ENCODE measurements at regions not wholly inside any gene's neighbourhood (a gene's known extent, or its start where the extent isn't known, plus 50 kb on each side); places are given as distances from the start of the nearest gene placed in this dataset.
A peak's percentile ranks its signal among the peaks of the same experiment; 100 is the strongest.

DNA sequence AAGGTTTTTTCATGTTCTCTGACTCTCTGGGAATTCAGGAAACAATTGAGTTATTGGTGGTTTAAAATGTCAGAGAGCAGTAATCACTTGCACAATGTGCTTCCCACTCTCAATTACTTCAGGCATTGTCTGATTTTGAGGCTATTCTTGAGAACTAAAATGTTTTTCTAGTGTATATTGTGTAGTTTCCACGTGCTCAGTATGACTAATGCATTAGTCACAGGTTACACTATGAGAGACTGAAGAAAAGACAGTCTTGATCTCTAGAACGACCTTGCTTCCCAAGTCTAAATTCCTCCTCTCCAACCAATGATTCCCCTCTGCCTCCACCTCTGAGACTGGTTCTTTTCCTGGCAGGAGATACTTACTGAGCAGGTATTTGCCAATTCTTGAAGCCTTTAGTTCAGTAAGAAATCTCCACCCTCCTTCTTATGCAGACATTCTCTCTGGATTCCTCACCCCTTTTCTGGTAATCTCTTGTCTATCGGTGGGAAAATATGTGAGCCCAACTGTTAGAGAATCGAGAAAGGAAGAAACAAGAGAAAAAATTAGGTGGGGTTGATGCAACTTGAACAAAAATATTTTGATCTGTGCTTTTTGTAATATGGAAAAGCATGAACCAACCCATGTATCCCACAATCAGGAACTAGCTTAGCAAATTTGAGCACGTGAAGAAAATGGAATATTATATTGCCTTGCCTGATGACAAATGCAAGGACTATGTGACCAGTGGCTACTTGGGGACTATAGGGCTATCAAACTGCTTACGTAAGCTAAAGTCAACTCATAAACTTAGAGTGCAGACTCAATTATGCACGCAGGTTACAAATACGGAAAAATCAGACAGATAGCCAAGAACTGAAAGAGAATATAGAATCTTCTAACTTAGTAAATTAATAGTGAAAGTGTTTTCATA is 61.1 kb upstream of the SLC22A16 start:
- H3K4me3 ChIP-seq (ENCODE audit: low read length in 3 of 3), result no peak overlapping the region
- H3K4me1 ChIP-seq (ENCODE audit: control insufficient read depth in 2 of 3, insufficient read depth in 2 of 3, low read depth in 1 of 3, low read length in 3 of 3), result peaks cover 0 to 2% (median 0%) of the 10 kb centered on the region in 3 donors
- intact Hi-C loops (cut with DNase I), result no loop called here
- H3K9ac ChIP-seq (ENCODE audit: low read length in 3 of 3), result no peak overlapping the region
- DNase-seq (peak in 1 of 5 donors; percentile 62), FAIRE-seq (peak; percentile 8)
- no peaks in the 10 kb centered on the region for H3K36me3 ChIP-seq (ENCODE audit: control insufficient read depth in 2 of 3, insufficient read depth in 3 of 3, low read length in 3 of 3)
- H3K27me3 ChIP-seq (ENCODE audit: control insufficient read depth, insufficient read depth, low read length), result no peaks in the 10 kb centered on the region
- H3K27ac ChIP-seq (ENCODE audit: low read depth in 2 of 2, low read length in 2 of 2), result peak overlapping the region in 1 of 2 donors; percentile 3
- no peaks in the 10 kb centered on the region for H3K9me3 ChIP-seq (ENCODE audit: control insufficient read depth in 2 of 3, insufficient read depth in 1 of 3, low read length in 3 of 3)
- TF ChIP-seq, protein P1, sequence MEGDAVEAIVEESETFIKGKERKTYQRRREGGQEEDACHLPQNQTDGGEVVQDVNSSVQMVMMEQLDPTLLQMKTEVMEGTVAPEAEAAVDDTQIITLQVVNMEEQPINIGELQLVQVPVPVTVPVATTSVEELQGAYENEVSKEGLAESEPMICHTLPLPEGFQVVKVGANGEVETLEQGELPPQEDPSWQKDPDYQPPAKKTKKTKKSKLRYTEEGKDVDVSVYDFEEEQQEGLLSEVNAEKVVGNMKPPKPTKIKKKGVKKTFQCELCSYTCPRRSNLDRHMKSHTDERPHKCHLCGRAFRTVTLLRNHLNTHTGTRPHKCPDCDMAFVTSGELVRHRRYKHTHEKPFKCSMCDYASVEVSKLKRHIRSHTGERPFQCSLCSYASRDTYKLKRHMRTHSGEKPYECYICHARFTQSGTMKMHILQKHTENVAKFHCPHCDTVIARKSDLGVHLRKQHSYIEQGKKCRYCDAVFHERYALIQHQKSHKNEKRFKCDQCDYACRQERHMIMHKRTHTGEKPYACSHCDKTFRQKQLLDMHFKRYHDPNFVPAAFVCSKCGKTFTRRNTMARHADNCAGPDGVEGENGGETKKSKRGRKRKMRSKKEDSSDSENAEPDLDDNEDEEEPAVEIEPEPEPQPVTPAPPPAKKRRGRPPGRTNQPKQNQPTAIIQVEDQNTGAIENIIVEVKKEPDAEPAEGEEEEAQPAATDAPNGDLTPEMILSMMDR (IDR thresholded peaks at IDR 0.05; ENCODE audit: borderline replicate concordance, extremely low read depth, insufficient read depth), result no peak

DNA sequence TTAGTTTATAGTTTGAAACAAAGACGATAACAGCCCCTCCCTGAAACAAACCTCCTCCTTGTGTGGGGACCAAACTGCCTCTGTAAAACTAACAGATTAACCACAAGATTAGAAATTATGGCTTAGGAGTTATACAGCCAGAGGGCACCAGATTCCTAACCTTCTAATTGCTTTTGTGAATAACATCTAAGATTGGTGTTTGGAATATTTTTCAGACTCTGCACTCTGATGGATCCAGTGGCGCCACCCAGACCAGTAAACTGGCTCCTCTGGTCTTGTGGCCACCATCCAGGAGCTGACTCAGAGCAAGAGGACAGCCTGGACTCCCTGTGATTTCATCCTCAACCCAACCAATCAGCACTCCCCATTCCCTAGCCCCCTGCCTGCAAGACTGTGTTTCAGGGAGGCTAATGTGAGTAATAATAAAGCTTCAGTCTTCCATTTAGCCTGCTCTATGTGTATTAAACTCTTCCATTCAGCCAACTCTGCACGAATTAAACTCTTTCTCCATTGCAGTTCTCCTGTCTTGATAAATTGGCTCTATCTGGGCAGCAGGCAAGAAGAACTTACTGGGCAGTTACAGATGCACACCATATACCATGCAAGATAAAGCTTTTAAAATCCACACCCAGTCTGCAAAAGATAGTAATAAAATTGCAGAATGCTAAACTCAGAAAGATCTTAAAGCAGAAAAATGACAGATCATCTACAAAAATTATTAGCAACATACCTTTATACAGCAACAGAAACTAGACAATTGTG is 58.5 kb upstream of the SLC22A16 start:
- no peak for FAIRE-seq
- Histone ChIP-seq H3K27ac (ENCODE audit: low read depth in 2 of 2, low read length in 2 of 2) (no peak overlapping the region), H3K36me3 (ENCODE audit: control insufficient read depth in 2 of 3, insufficient read depth in 3 of 3, low read length in 3 of 3) (no peaks in the 10 kb centered on the region), H3K4me1 (ENCODE audit: control insufficient read depth in 2 of 3, insufficient read depth in 2 of 3, low read depth in 1 of 3, low read length in 3 of 3) (peaks cover 0 to 2% (median 0%) of the 10 kb centered on the region in 3 donors), H3K27me3 (ENCODE audit: control insufficient read depth, insufficient read depth, low read length) (no peaks in the 10 kb centered on the region), H3K4me3 (ENCODE audit: low read length in 3 of 3) (no peak overlapping the region), H3K9ac (ENCODE audit: low read length in 3 of 3) (no peak overlapping the region), H3K9me3 (ENCODE audit: control insufficient read depth in 2 of 3, insufficient read depth in 1 of 3, low read length in 3 of 3) (no peaks in the 10 kb centered on the region)
- intact Hi-C loops (cut with DNase I), result no loop called here
- no peak for DNase-seq
- TF ChIP-seq, protein P1 (IDR thresholded peaks at IDR 0.05; ENCODE audit: borderline replicate concordance, extremely low read depth, insufficient read depth), result no peak

DNA sequence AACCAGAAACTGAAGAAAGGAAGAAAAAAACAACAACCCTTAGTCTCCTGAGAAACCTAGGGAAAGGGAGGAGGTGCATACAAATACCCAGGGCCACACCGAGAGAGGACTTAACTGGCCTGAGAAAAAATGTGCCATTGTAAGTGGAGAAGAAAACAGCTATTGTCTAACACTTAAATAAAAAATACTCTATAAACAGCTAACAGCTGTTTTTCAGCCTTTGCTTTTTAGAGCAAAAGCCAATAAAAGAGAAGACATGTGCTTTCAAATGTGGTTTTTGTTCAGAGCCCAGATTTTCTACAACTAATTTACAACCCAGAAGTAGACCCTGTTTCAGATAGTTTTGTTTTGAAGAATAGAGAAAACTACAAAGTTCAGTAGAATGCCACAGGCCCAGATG is 56.0 kb upstream of the SLC22A16 start:
- Histone ChIP-seq H3K9ac (ENCODE audit: low read length in 3 of 3) (no peak overlapping the region), H3K4me3 (ENCODE audit: low read length in 3 of 3) (no peak overlapping the region), H3K36me3 (ENCODE audit: control insufficient read depth in 2 of 3, insufficient read depth in 3 of 3, low read length in 3 of 3) (no peaks in the 10 kb centered on the region), H3K4me1 (ENCODE audit: control insufficient read depth in 2 of 3, insufficient read depth in 2 of 3, low read depth in 1 of 3, low read length in 3 of 3) (peaks cover 0 to 5% (median 2%) of the 10 kb centered on the region in 3 donors), H3K27ac (ENCODE audit: low read depth in 2 of 2, low read length in 2 of 2) (no peak overlapping the region), H3K9me3 (ENCODE audit: control insufficient read depth in 2 of 3, insufficient read depth in 1 of 3, low read length in 3 of 3) (no peaks in the 10 kb centered on the region), H3K27me3 (ENCODE audit: control insufficient read depth, insufficient read depth, low read length) (no peaks in the 10 kb centered on the region)
- TF ChIP-seq, protein P1 (IDR thresholded peaks at IDR 0.05; ENCODE audit: borderline replicate concordance, extremely low read depth, insufficient read depth), result no peak
- intact Hi-C loops (cut with DNase I), result no loop called here
- peak in 1 of 5 donors; percentile 57 for DNase-seq
- FAIRE-seq, result no peak

All from kidney (tissue), 13 donors.